SK-N-SH treated with all-trans-retinoic acid at 6 μM for 48 hours (cell line): ENCODE measurements at regions not wholly inside any gene's neighbourhood (a gene's known extent, or its start where the extent isn't known, plus 50 kb on each side); places are given as distances from the start of the nearest gene placed in this dataset.

Source experiments
- TCF4 ChIP-seq: fragments of 250-450 bp; sonication (Bioruptor Pico); IDR thresholded peaks from 2 replicates; pipeline ENCODE4 v1.8.0; 2021; ENCODE audit warnings: mild to moderate bottlenecking, moderate library complexity, borderline replicate concordance
- TOX ChIP-seq: fragments of 250-450 bp; sonication (Bioruptor Pico); IDR thresholded peaks from 2 replicates; pipeline ENCODE4 v1.8.0; 2021; ENCODE audit warnings: mild to moderate bottlenecking, moderate library complexity, borderline replicate concordance

DNA sequence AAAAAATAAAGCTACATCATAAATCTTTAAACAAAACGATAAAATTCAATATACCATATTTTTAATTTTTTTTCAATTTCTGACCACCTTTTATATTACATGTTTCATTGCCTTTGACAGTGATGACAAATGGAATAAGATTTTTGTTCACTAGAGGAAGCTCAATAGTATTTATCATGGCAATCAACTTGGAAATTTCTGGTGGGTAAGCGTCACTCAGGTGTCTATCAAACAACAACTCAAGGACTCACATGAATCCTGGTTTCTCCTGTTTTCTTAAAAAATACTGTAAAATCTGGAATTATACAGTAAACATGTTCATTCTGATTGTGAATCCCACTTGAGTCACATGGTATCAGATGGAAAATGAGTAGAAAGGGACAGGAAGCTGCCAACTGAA, 782.2 kb downstream of the OTOL1 start:
- TF ChIP-seq TCF4 (no peak), TOX (CRISPR knock-in tag) (no peak)
